Left cardiac atrium (tissue), 4 donors: ENCODE measurements at regions not wholly inside any gene's neighbourhood (a gene's known extent, or its start where the extent isn't known, plus 50 kb on each side); places are given as distances from the start of the nearest gene placed in this dataset.

Source experiments
- ATAC-seq, 2 donors: fragments of 200-7000 bp; cut with Tn5 transposase; one replicate each; pipeline ENCODE4 v1.9.1; 2020; ENCODE audit warnings: mild to moderate bottlenecking in 2 of 2, moderate library complexity in 2 of 2
- DNase-seq: peaks from one replicate; pipeline ENCODE4 v3.0.0-alpha.2; 2020
- intact Hi-C, 2 donors: fragments of 100-400 bp; cut with DNase I; formaldehyde crosslinking; loops; one replicate each; pipeline versions ENCODE4 v1.14.1 to v1.15.1; 2022 to 2023
- donor health status: DM: no; HTN: yes; CAD: no.
- donor health status: DM: no; HTN: yes; CAD: no; lungs with severe emphysema.
- donor health status: DM: yes; HTN: yes; CAD: no.
- donor health status: Dilated cardiomyopathy.

- ATAC-seq (no peak), DNase-seq (no peak)
- intact Hi-C loops = no loop called here
These were observed 64.0 kb downstream of the CYB561 start for GRCh38 chr17:63382136-63382535.
